Right atrium auricular region (tissue), 2 donors: ENCODE measurements at regions not wholly inside any gene's neighbourhood (a gene's known extent, or its start where the extent isn't known, plus 50 kb on each side); places are given as distances from the start of the nearest gene placed in this dataset.

Experiments used
- DNase-seq: peaks from one replicate; pipeline ENCODE4 v3.0.0-alpha.2; 2019; ENCODE audit warnings: low spot score
- H3K27ac ChIP-seq, 2 donors: fragments of 200-600 bp; sonication (generic); 1 replicate in 1 of 2; 2 replicates in 1 of 2; pipeline ENCODE4 v1.5.1; 2016 to 2019
- H3K27me3 ChIP-seq, 2 donors: fragments of 200-600 bp; sonication (generic); one replicate each; pipeline versions ENCODE4 v1.5.1 to v1.6.0; 2017 to 2019
- H3K36me3 ChIP-seq: fragments of 200-600 bp; sonication (generic); one replicate; pipeline ENCODE4 v1.5.1; 2016
- H3K4me1 ChIP-seq, 2 donors: fragments of 200-600 bp; sonication (generic); one replicate each; pipeline versions ENCODE4 v1.5.1 to v1.6.0; 2017 to 2019
- H3K4me3 ChIP-seq, 2 donors: fragments of 200-600 bp; sonication (generic); 1 replicate in 1 of 2; 2 replicates in 1 of 2; pipeline ENCODE4 v1.5.1; 2017 to 2019; ENCODE audit warnings: mild to moderate bottlenecking in 1 of 2, moderate library complexity in 1 of 2
- H3K9me3 ChIP-seq, 2 donors: fragments of 200-600 bp; sonication (generic); one replicate each; pipeline ENCODE4 v1.5.1; 2019
- TF ChIP-seq, protein P1 (sequence below), 2 donors: fragments of 200-600 bp; sonication (generic); IDR thresholded peaks; one replicate each; pipeline ENCODE4 v1.5.1; 2019; ENCODE audit warnings: antibody characterized with exemption in 2 of 2

DNA sequence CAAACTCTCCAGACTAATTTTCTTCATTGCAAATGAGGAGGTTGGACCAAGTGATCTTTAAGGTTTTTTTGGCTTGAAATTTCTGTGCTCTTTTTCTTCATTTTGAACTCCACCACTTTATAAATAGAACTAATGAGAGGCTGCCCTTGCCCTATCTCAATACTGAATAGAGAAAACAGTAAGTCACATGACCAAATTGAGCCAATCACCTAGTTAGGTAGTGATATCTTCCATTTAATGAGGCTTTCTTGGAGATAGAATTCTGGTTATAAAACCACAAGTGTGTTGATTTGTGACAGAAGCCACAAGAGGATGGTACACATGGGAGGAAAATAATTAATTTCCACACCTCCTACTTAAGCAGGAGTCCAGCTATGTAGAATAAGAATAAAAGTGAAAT lies 263.4 kb upstream of the SNX7 start:
- no peak for DNase-seq
- Histone ChIP-seq H3K9me3 (no peaks in the 10 kb centered on the region), H3K27ac (no peak overlapping the region), H3K4me3 (no peak overlapping the region), H3K36me3 (no peaks in the 10 kb centered on the region), H3K4me1 (no peaks in the 10 kb centered on the region), H3K27me3 (no peaks in the 10 kb centered on the region)
- TF ChIP-seq, protein P1, sequence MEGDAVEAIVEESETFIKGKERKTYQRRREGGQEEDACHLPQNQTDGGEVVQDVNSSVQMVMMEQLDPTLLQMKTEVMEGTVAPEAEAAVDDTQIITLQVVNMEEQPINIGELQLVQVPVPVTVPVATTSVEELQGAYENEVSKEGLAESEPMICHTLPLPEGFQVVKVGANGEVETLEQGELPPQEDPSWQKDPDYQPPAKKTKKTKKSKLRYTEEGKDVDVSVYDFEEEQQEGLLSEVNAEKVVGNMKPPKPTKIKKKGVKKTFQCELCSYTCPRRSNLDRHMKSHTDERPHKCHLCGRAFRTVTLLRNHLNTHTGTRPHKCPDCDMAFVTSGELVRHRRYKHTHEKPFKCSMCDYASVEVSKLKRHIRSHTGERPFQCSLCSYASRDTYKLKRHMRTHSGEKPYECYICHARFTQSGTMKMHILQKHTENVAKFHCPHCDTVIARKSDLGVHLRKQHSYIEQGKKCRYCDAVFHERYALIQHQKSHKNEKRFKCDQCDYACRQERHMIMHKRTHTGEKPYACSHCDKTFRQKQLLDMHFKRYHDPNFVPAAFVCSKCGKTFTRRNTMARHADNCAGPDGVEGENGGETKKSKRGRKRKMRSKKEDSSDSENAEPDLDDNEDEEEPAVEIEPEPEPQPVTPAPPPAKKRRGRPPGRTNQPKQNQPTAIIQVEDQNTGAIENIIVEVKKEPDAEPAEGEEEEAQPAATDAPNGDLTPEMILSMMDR (IDR thresholded peaks at IDR 0.05): no peak

DNA sequence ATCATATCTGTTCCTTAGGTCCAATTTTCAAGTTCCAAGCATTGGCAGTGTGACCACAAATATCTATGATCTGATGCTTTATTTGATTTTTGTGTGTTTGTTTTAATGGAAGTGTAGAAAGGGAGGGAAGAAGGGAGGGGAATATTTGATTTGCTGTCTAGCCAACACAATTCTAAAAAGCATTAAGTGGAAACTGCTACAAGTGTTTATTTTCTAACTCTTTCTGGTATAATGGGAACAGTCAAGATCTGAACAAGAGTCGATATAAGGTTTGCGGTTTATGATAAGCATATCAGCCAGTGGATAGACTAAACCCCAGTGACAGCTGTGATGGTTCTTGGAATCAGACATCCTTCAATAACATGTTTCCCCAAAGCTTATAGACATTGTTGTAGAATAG lies 267.8 kb upstream of the SNX7 start:
- no peak for DNase-seq
- Histone ChIP-seq H3K27me3 (no peaks in the 10 kb centered on the region), H3K9me3 (no peaks in the 10 kb centered on the region), H3K4me3 (no peak overlapping the region), H3K36me3 (no peaks in the 10 kb centered on the region), H3K4me1 (no peaks in the 10 kb centered on the region), H3K27ac (no peak overlapping the region)
- TF ChIP-seq, protein P1 (IDR thresholded peaks at IDR 0.05): no peak

DNA sequence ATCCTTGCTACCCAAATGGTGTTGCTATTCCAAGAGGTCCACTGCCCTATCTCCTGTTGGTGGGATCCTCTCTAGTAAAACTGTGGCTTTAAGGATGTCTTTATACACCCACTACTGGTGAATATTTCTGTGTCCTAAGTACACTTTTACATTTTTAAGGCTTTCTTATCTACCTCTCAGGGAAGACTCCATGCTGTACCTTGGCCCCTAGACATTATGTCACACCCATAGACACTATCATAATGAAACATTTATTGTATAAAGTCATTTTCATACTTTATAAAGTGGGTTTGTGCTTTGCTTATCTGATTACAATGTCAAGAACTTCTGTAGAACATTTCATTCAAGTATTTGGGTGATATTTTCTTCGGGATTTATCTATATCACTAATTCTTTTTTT lies 270.3 kb upstream of the SNX7 start:
- H3K27me3 ChIP-seq: no peaks in the 10 kb centered on the region
- H3K9me3 ChIP-seq: no peaks in the 10 kb centered on the region
- no peak for DNase-seq
- no peak overlapping the region for H3K27ac ChIP-seq
- no peak overlapping the region for H3K4me3 ChIP-seq
- no peaks in the 10 kb centered on the region for H3K36me3 ChIP-seq
- TF ChIP-seq, protein P1 (IDR thresholded peaks at IDR 0.05): no peak
- no peaks in the 10 kb centered on the region for H3K4me1 ChIP-seq

DNA sequence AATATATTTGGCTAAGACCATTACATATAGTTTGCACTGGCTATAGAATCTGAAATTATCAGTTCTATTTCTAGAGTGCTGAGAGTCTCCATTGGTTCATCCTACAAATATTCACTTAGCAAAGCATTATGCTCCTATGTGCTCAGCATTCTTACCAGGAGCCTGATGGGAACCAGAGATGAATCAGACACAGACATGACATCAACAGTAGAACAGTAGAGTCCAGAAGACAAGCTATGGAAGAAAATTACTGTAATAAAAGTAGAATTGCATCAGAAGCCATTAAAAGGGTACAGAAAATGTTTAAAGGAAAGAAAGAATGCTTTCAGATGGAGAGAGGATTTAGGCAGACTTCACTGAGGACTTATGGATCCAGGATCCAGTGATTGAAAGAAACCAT lies 271.7 kb upstream of the SNX7 start:
- no peak for DNase-seq
- Histone ChIP-seq H3K27me3 (no peaks in the 10 kb centered on the region), H3K4me3 (no peak overlapping the region), H3K9me3 (no peaks in the 10 kb centered on the region), H3K4me1 (no peaks in the 10 kb centered on the region), H3K36me3 (no peaks in the 10 kb centered on the region), H3K27ac (no peak overlapping the region)
- TF ChIP-seq, protein P1 (IDR thresholded peaks at IDR 0.05): no peak

DNA sequence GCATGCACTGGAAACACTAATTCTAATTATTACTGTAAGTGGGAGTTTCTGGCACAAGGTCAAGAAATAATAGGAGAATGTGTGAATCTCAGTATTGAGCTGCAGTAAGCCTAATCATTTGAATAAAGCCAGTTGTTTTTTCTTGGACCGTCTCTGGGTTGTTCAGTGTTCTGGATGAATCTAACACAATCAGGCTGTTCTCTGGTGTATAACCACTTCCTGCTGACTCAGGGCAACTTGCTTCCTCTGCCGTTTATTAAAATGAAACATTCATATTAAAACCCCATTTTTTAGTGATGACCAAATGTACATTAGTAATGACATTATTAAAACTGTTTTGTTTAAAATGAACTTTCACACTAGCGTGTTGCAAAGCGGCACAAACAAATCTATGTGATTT lies 273.1 kb upstream of the SNX7 start:
- Histone ChIP-seq H3K36me3 (no peaks in the 10 kb centered on the region), H3K9me3 (no peaks in the 10 kb centered on the region), H3K4me3 (no peak overlapping the region), H3K27me3 (no peaks in the 10 kb centered on the region), H3K27ac (no peak overlapping the region), H3K4me1 (no peaks in the 10 kb centered on the region)
- TF ChIP-seq, protein P1 (IDR thresholded peaks at IDR 0.05): no peak
- no peak for DNase-seq

DNA sequence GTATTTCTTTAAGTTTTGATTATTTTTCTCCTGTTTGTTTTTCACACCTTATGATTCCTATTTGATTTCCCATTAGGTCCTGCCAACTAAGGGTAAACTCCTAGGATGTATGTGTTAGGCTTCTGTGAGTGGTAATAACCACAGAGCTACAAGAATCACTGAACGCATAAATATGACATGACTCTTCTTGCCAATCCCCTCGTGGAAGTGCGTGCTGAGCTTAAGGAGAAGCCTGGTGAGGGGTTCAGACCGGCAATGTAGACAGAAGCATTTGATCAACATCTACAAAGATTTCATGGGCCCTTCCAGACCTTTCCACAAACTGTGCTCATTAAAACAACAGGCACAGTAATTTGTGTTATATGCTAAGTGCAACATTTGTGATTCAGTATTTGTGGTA lies 273.8 kb upstream of the SNX7 start:
- TF ChIP-seq, protein P1 (IDR thresholded peaks at IDR 0.05): no peak
- no peak for DNase-seq
- H3K27ac ChIP-seq: no peak overlapping the region
- H3K4me1 ChIP-seq: no peaks in the 10 kb centered on the region
- H3K4me3 ChIP-seq: no peak overlapping the region
- H3K9me3 ChIP-seq: no peaks in the 10 kb centered on the region
- H3K27me3 ChIP-seq: no peaks in the 10 kb centered on the region
- no peaks in the 10 kb centered on the region for H3K36me3 ChIP-seq
